Peyer's patch (tissue), 4 donors: ENCODE measurements at regions not wholly inside any gene's neighbourhood (a gene's known extent, or its start where the extent isn't known, plus 50 kb on each side); places are given as distances from the start of the nearest gene placed in this dataset.
"Not testable (repeated sequence)": the region's sequence is repeated elsewhere in the genome, so short reads cannot be mapped to it uniquely, and the experiment has no call there.

Experiments
- POLR2A ChIP-seq, 2 donors: fragments of 450-650 bp; IDR thresholded peaks; one replicate each; pipeline ENCODE4 v1.5.1; 2017; ENCODE audit warnings: antibody characterized with exemption in 2 of 2, mild to moderate bottlenecking in 2 of 2, moderate library complexity in 2 of 2
- TF ChIP-seq, protein P1 (sequence below), 6 experiments: fragments of 450-650 bp in 4 of 6; fragments of 200-600 bp in 2 of 6; sonication (generic) in 1 of 6; IDR thresholded peaks; one replicate each; pipeline ENCODE4 v1.5.1; 2017 to 2019; ENCODE audit warnings: antibody characterized with exemption in 6 of 6, mild to moderate bottlenecking in 3 of 6, moderate library complexity in 1 of 6

DNA sequence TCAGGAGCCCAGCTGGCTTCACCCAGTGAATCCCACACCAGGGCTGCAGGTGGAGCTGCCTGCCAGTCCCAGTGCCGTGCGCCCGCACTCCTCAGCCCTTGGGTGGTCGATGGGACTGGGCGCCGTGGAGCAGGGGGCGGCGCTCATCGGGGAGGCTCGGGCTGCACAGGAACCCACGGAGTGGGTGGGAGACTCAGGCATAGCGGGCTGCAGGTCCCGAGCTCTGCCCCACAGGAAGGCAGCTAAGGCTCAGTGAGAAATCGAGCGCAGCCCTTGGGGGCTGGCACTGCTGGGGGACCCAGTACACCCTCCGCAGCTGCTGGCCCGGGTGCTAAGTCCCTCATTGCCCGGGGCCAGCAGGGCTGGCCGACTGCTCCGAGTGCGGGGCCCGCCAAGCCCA lies 1908.8 kb downstream of the ARAP2 start:
- TF ChIP-seq POLR2A (IDR thresholded peaks at IDR 0.05): not testable (repeated sequence)
- TF ChIP-seq, protein P1, sequence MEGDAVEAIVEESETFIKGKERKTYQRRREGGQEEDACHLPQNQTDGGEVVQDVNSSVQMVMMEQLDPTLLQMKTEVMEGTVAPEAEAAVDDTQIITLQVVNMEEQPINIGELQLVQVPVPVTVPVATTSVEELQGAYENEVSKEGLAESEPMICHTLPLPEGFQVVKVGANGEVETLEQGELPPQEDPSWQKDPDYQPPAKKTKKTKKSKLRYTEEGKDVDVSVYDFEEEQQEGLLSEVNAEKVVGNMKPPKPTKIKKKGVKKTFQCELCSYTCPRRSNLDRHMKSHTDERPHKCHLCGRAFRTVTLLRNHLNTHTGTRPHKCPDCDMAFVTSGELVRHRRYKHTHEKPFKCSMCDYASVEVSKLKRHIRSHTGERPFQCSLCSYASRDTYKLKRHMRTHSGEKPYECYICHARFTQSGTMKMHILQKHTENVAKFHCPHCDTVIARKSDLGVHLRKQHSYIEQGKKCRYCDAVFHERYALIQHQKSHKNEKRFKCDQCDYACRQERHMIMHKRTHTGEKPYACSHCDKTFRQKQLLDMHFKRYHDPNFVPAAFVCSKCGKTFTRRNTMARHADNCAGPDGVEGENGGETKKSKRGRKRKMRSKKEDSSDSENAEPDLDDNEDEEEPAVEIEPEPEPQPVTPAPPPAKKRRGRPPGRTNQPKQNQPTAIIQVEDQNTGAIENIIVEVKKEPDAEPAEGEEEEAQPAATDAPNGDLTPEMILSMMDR (IDR thresholded peaks at IDR 0.05): not testable (repeated sequence)
